H54 (cell line): ENCODE measurements at regions not wholly inside any gene's neighbourhood (a gene's known extent, or its start where the extent isn't known, plus 50 kb on each side); places are given as distances from the start of the nearest gene placed in this dataset.
"Not testable (repeated sequence)": the region's sequence is repeated elsewhere in the genome, so short reads cannot be mapped to it uniquely, and the experiment has no call there.

Source experiments
- DNase-seq: peaks from one replicate; pipeline ENCODE4 v3.0.0; 2011; ENCODE audit warnings: low spot score, mixed read lengths; ENCODE audit not compliant: insufficient read length
- FAIRE-seq: peaks from 3 replicates; lab custom pipeline; 2011; peaks lifted over from hg19 to GRCh38; lab: Jason Lieb, UNC
- POLR2A ChIP-seq: IDR thresholded peaks from 2 replicates; pipeline ENCODE4 v1.6.1; 2011; ENCODE audit warnings: low read depth, mild to moderate bottlenecking, low read length

DNA sequence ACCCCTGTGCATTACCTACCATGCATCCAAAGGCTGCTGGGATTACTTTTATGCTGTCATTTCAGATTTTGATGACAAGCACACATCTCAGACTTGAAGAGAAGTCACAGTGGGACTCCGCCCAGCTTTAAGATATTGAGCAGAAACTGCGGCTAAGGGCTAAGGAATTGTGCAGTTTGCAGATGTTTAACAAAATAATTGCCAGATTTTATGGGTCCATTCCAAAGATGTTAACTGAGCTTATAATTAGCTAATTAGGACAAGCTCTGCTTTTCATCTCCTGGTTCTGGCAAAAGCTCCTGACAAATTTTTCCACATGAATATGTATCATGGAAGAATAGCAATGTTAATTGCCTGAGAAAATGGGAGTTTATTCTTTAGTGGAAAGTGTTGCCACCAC lies 344.4 kb upstream of the ATXN7L3B start:
- FAIRE-seq (no peak), DNase-seq (no peak)
- TF ChIP-seq POLR2A: no peak

DNA sequence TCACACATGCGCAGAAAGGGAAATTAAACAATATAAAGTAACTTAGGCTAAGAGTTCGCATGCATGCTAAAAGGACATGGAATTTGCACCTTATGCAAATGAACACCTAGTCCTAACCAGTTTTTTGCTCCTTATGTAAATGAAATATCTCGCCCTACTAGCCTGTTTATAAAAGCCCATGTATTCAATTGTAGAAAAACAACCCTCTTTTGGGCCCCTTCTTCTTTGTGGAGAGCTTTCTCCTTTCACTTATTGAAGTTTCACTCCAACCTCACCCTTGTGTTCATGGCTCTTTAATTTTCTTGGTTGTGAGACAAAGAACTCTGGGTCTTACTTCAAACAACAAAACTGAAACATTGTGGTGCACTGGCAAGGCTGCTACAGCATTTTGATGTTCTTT lies 333.4 kb upstream of the ATXN7L3B start:
- DNase-seq: no peak
- FAIRE-seq: no peak
- no peak for TF ChIP-seq POLR2A

DNA sequence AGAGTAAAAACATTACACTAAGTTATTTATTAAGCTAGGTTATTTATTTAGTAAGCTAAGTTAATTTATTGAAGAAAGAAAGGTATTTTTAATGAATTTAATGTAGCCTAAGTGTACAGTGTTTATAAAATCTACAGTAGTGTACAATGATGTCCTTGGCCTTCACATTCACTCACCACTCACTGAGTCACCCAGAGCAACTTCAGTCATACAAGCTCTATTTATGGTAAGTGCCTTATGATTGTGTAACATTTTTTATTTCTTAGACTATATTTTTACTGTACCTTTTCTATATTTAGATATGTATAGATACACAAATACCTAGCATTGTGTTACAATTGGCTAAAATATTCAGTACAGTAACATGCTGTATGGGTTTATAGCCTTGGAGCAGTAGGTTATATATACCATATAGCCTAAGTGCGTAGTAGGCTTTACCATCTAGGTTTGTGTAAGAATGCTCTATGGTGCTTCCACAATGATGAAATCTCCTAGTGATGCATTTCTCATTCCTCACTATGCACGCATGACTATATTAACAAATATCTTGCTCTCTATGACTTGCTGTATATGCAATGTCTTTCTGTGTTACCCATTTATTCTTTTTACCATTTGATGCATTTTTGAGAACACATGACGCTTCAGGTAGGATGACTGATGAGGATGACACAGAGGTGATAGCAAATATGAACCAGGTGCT lies 309.6 kb upstream of the ATXN7L3B start:
- TF ChIP-seq POLR2A: no peak
- DNase-seq: no peak
- FAIRE-seq: no peak

DNA sequence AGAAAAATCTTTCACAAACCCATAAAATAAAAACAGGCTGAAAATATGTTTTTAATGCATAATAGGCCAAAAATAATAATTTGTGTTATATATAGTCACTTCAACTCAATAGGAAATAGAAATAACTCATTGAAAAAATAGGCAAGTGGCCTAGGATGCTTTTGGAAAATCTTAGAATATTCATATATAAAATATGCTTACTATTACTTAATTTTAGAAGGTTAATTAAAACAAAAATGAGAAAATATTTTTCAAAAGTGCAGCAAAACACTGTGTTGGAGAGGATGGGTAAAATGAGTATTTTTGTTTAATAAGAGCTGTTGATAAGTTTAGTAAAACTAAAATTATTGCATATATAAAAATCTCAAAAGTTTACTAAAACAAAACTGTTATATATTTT lies 308.0 kb upstream of the ATXN7L3B start:
- TF ChIP-seq POLR2A: no peak
- DNase-seq (no peak), FAIRE-seq (no peak)

DNA sequence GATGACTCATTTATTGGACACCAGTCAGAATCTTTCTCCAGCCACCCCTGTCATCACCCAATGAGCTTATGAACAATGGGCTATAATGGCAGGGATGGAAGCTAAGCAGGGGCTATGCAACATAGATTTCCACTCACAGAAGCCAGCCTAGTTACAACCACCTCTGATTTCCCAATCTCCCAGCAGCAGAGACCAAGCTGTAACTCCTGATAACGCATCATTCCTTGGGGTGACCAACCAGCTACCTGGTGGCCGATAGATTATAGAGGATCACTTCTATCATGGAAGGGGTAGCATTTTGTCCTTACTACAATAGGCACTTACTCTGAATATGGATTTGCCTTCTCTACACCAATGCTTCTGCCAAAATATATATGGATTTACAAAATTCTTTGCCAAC lies 302.3 kb upstream of the ATXN7L3B start:
- FAIRE-seq: no peak
- no peak for TF ChIP-seq POLR2A

DNA sequence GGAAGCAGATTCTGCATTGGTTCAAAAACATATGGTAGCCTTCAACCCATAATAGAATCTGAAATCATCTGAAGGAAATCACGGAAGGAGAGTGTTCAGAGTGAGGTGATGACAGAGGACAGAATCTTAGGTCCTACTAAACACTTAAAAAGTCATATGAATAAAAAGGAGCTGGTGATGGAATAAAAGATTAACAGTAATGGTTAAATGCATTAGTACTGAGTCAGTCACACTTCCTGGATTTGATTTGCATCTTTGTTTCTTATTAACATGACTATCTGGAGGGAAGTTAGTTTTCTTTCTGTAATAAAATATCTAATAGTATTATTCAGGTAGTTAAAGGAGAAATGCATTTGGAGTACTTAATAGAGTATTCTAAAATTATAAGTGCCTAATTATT lies 296.3 kb upstream of the ATXN7L3B start:
- DNase-seq (no peak), FAIRE-seq (no peak)
- no peak for TF ChIP-seq POLR2A

More for the DNA sequence above, 302.3 kb upstream of the ATXN7L3B start:
- DNase-seq: no peak

DNA sequence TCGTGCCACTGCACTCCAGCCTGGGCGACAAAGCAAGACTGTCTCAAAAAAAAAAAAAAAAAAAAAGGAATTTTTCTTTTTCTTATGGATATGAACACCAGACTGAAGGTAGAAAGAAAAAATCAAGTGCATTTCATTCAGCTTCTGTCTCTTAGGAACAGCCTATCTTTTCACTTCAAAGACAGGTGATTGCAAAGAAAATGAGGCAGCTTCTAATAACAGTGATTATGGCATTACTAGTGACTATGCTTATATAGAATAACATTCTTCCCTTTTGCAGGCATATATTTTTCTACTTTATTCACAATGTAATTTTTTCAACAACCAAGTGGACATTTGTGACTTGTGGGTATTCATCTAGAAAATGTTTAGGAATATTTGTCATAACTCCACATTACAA lies 295.5 kb upstream of the ATXN7L3B start:
- TF ChIP-seq POLR2A: no peak
- DNase-seq (no peak), FAIRE-seq (no peak)

DNA sequence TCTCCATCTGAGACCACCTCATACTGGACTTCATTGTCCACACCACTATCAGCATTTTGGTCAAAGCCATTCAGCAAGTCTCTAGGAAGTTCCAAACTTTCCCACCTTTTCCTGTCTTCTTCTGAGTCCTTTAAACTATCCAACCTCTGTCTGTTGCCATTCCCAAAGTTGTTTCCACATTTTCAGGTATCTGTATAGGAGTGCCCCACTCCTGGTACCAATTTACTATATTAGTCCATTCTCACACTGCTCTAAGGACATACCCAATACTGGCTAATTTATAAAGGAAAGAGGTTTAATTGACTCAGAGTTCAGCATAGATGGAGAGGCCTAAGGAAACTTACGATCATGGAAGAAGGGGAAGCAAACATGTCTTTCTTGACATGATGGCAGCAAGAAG lies 292.2 kb upstream of the ATXN7L3B start:
- FAIRE-seq (no peak), DNase-seq (no peak)
- TF ChIP-seq POLR2A: no peak

DNA sequence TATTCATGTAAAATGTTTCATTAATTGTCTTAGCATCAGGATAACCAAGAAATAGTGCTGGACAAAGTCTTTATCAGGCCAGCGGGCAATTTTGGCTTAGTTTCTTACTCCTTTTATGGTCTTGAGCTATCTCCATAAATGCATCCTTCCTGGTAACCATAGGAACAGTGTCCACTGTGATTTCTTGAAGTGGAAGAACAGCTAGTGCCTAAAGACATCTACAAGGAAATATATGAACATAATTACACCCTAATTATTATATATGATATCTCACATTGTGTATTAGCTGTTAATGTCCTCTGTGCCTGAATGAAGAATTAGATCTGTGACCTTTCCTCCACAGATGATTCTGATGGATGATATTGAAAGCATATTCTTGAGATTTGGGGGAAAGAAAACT lies 286.7 kb upstream of the ATXN7L3B start:
- no peak for DNase-seq
- no peak for FAIRE-seq
- no peak for TF ChIP-seq POLR2A

DNA sequence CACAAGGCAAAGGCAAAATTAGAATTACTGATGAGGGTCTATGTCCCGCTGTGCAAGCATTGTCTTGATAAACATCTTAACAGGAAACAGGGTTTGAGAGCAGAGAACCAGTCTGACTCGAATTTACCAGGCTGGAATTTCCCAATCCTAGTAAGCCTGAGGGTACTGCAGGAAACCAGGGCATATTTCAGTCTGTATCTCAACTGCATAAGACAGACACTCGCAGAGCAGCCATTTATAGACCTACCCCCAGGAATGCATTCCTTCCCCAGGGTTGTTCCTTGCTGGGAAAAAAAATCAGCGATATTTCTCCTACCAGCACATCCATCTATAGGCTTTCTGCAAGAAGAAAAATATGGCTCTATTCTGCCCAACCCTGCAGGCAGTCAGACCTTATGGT lies 283.8 kb upstream of the ATXN7L3B start:
- FAIRE-seq, DNase-seq: not testable (repeated sequence)

DNA sequence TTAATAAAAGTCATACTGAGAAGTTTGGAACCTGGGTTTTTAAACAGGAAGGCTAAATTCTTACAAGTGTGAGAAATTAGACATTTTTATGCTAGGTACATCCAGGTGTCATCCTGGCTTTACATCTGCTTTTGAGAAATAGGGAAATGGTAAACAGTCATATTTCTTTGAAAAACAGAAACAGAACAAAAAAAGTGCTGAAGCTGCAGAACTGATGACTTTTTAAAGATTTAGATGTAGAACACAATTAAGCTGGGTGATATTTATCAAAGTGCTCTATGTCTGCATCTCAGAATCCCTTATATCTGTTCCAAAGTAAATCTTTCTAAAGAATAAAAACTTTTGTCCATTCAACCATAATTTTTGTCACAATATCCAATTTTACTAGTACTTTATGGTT lies 282.9 kb upstream of the ATXN7L3B start:
- no peak for DNase-seq
- no peak for TF ChIP-seq POLR2A
- no peak for FAIRE-seq

DNA sequence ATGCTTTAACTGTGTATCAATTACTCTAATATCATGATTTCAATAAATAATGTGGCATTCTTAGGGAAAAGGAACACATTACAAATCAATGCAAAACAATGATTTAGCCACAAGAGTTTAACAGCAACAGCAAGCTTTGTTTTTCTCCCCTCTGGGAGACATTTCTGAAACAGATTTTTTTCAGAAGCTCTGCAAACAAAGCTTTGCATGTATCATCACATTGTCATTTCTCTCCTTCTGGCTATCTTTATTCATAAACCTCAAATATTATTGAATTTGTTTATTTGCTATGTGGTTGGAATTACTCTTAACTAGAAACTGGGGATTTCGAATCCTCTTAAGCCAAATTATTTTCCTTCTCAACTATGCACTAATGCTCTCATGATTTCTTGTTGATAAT lies 278.4 kb upstream of the ATXN7L3B start:
- FAIRE-seq: no peak

DNA sequence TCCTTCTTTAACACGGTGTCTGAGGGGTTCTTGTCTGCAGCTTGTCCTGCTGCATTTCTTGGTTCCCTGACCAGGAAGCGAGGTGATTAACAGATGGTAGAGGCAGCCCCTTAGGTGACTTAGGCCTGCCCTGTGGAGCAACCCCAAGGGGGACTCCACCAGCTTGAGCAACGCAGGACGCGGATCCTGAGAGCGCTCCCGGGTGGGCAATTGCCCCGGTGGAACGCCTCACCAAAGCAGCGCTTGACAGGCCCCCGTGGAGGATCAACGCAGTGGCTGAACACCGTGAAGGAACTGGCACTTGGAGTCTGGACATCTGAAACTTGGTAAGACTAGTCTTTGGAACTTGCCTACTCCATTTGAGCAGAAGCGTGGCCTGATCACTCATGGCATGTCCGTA lies 272.9 kb upstream of the ATXN7L3B start:
- no peak for FAIRE-seq
- TF ChIP-seq POLR2A: no peak

More for the DNA sequence above, 278.4 kb upstream of the ATXN7L3B start:
- TF ChIP-seq POLR2A: no peak
- DNase-seq: no peak

DNA sequence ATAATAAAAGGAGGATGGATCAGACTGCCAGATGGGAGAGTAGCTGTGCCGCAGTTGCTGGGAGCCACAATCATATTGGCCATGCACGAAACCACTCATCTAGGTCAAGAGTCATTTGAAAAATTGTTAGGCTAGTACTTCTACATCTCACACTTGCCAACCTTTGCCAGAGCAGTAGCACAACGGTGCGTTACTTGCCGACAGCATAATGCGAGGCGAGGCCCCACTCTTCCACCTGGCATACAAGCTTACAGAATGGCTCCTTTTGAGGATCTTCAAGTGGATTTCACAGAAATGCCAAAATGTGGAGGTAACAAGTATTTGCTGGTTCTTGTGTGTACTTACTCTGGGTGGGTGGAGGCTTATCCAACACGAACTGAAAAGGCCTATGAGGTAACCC lies 268.3 kb upstream of the ATXN7L3B start:
- not testable (repeated sequence) for DNase-seq, FAIRE-seq

More for the DNA sequence above, 272.9 kb upstream of the ATXN7L3B start:
- no peak for DNase-seq

DNA sequence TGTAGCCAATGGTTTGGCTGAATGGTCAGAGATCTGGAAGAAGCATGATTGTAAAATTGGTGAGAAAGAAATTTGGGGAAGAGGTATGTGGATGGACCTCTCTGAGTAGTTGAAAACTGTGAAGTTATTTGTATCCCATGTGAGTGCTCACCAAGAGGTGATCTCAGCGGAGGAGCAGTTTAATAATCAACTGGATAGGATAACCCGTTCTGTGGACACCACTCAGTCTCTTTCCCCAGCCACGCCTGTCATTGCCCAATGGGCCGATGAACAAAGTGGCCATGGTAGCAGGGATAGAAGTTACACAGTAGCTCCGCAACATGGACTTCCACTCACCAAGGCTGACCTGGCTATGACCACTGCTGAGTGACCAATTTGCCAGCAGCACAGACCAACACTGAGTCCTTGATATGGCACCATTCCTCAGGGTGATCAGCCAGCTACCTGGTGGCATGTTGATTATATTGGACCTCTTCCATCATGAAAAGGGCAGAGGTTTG lies 257.4 kb upstream of the ATXN7L3B start:
- no peak for TF ChIP-seq POLR2A
- no peak for FAIRE-seq
- DNase-seq: no peak

DNA sequence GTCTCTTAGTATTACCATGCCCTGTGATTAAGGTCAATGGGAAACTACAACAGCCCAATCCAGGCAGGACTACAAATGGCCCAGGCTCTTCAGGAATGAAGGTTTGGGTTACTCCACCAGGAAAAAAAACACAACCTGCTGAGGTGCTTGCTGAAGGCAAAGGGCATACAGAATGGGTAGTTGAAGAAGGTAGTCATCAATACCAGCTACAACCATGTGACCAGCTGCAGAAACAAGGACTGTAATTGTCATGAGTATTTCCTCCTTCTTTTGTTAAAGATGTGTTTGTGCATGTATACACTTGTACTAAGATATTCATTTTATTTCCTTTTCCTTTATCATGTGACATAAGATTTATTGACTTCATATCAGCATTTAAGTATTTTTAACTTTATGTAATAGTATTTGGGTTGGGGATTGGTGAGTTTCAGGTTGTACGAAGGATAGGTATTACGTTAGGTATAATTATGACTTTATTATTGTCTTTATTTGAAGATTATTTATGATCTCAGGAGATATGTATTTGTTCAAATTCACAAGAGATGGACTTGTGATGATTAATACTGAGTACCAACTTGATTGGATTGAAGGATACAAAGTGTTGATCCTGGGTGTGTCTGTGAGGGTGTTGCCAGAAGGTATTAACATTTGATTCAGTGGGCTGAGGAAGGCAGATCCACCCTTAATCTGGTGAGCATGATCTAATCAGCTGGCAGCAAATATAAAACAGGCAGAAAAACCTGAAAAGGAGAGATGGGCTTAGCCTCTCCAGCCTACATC lies 256.0 kb upstream of the ATXN7L3B start:
- not testable (repeated sequence) for FAIRE-seq, DNase-seq
